22Rv1 (cell line): ENCODE measurements at regions not wholly inside any gene's neighbourhood (a gene's known extent, or its start where the extent isn't known, plus 50 kb on each side); places are given as distances from the start of the nearest gene placed in this dataset.

Experiments
- CTCF ChIP-seq: fragments of 450-650 bp; IDR thresholded peaks from 2 replicates; pipeline ENCODE4 v1.5.1; 2017; ENCODE audit warnings: mild to moderate bottlenecking
- ZFX ChIP-seq: fragments of 450-650 bp; IDR thresholded peaks from 2 replicates; pipeline ENCODE4 v1.6.1; 2017; ENCODE audit warnings: antibody characterized with exemption, borderline replicate concordance

DNA sequence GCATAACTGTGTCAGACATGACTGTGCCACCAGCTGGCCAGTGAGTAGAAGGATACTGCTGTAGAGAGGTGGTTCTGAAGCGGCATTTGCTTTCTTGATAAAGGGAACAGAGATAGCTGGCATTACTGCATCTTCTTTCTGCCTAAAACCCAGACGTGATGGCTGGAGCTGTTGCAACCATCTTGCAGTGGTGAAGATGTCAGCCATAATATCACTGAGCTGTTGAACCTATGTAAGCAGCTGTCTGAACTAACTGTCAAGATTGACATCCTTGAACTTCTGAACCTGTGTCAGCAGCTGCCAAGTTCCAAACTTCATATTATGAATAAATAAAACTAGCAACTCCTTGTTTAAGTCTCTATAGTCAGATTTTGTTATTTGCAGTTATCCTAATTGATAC, 88.9 kb upstream of the LNX1 start:
- no peak for TF ChIP-seq CTCF
- no peak for TF ChIP-seq ZFX
